Stimulated activated CD8-positive, alpha-beta memory T cell treated with anti-CD3 and anti-CD28 coated beads, Interleukin-7, amount 100 ng/mL, for 4 hours (primary cell): ENCODE measurements at regions not wholly inside any gene's neighbourhood (a gene's known extent, or its start where the extent isn't known, plus 50 kb on each side); places are given as distances from the start of the nearest gene placed in this dataset.

Source experiments
- DNase-seq, 2 donors: peaks; one replicate each; pipeline ENCODE4 v3.0.0-alpha.2; 2020; ENCODE audit warnings: low read depth in 2 of 2

DNA sequence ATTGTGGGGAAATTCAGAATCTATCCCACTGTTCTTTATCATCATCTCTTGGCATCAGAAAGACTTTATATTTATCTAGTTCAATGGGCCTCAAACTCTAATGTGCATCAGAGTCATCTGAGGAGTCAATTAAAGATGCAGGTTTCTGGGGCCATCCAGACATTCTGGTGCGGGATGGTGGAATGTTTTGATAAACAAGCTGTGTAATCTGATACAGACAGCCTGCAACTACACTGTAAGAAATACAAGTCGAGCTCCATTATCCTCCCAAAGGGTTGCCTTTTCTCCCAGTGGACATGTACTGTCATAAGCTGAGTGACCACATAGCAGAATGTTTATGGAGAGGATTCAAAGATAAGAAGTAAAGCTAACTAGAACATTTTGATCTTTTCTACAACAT, 515.3 kb upstream of the DCC start:
- no peak for DNase-seq

GRCh38 chr18:51833850-51834249, 506.1 kb upstream of the DCC start:
- DNase-seq = no peak

- DNase-seq = no peak
These were observed 491.3 kb upstream of the DCC start for GRCh38 chr18:51848702-51849101.

GRCh38 chr18:51852681-51853080, 487.3 kb upstream of the DCC start:
- DNase-seq = no peak

DNA sequence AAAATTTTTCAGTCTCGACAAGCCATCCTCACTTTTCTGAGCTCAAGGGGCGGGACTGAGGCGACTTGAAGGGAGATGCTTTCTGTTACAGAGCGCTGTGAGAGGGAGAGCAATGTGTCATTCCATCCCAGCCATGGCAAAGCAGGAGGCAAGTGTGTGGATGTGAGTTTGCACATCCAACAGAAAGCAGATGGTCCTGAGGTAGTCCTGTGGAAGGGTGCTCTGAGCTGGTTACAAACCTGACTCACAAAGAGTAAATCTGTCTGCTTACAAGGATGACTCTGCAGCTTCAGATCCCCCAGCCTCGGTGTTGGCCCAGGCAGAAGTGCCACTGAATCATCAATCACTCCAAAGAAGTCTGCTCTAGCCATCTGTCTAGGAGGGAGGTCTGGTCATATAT, 482.0 kb upstream of the DCC start:
- DNase-seq = no peak

GRCh38 chr18:51861046-51861445, 479.0 kb upstream of the DCC start:
- no peak for DNase-seq

- no peak for DNase-seq
These were observed 477.8 kb upstream of the DCC start for GRCh38 chr18:51862051-51862715.

GRCh38 chr18:51864219-51864965, 475.6 kb upstream of the DCC start:
- no peak for DNase-seq

GRCh38 chr18:51865538-51865937, 474.5 kb upstream of the DCC start:
- DNase-seq = no peak

DNA sequence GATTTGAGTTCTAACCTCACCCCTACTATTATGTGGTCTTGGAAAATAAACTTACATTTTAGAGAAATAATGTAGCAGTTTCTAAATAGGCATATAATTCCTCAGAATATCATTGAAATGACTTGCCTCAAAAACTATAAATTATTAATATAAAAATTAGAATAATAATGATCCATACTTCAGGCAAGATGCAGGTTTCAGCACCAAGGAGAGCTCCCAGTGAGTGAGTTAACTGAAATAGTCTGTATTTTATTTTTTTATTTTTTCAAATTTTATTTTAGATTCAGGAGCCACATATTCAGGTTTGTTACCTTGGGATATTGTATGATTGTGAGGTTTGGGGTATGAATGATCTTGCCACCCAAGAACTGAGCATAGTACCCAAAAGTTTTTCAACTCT, 472.2 kb upstream of the DCC start:
- DNase-seq = no peak

- DNase-seq = no peak
These were observed 461.3 kb upstream of the DCC start for GRCh38 chr18:51878724-51879123.

DNA sequence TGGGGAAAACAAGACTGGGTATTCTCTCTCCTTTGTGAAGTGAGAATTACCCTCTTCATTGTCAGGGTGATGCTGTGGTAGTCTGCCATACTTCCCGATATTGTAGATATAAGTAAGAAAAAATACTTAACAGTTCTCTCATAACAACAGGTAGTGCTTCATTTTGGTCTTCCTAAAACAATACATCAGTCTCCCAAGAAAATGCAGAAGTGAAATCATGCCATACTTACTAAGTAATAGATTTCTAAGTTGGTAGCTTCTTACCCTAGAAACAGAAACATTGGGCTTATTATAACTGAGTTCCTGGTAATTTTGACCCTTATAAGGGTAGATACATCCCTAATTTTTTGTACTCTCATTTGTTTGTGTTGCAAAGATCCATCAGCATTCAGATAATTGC, 460.7 kb upstream of the DCC start:
- no peak for DNase-seq

DNA sequence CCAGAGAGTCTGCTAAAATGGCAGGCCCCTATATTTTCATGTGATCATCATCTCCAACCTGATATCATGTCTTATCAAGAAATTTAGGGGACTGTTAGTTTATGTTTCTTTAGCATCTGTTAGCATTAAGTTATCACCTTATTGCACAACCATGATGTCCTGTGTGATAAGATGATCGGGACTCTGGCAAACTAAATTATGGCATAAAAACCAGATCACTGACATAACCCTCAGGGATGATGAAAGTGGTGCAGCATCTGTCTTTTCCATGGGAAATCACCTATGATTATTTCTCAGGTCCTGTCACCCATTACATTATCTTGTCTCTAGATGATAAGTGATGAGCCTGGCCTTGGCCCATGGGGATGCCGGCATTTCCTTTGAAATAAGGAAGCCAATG, 458.6 kb upstream of the DCC start:
- DNase-seq = no peak

- DNase-seq = no peak
These were observed 456.0 kb upstream of the DCC start for GRCh38 chr18:51884039-51884438.

- no peak for DNase-seq
These were observed 449.2 kb upstream of the DCC start for GRCh38 chr18:51890762-51891161.

GRCh38 chr18:51891876-51892275, 448.1 kb upstream of the DCC start:
- DNase-seq = no peak

DNA sequence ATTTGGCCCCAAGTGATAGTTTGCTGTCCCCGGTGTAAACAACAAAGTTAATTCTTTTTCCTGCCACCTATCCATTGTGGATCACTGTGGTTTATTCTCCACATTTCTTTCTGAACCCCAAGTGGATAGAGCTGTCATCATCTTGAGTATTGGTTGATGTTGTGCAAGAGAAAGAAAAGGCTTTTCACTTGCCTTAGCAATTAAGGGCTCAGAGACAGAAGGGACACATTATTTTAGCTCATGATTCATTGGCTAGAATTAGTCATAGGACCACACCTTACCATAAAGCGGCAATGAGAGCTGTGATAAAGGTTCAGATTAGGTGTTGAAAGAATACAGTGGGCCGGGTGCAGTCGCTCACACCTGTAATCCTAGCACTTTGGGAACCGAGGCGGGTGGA, 442.1 kb upstream of the DCC start:
- no peak for DNase-seq

DNA sequence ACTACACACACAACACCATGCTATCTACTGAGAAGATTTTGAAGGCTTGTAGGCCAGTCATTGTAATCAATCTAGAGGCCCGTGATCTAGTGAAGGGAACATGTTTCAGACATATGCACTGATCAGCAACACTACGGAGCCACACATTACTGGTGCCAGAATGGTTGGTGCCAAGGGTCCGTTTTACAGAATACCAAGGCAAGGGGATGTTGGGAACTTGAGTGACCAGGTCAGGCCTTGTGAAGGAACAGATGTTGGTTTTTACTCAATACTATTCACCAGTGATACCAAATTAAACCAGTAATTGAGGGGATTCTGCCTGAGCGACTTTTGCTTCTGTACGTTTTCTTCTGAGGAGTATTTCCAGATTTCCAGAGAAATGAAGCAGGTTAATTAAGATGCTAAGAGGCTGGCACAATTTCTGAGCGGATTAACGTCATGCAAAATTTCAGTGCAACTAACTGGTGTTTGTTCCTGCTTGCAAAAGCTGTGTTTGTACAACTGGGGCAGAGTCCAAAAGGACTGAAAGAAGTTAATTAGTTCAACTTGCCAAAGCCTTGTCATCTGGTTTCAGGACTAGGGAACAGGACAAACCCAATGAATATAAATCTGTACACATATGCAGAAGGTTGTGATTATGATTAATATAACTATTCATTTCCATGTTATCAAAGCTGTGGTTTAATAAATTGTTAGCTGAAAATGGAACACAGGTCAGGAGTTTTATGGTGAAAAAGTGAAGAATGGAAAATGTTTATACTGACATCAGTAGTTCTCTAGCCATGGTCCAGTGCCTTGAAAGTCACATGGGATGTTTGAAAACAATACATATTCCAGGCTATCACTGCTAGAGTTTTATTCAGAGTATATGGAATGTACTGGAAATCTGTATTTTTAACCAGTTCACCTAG, 432.1 kb upstream of the DCC start:
- DNase-seq = no peak

DNA sequence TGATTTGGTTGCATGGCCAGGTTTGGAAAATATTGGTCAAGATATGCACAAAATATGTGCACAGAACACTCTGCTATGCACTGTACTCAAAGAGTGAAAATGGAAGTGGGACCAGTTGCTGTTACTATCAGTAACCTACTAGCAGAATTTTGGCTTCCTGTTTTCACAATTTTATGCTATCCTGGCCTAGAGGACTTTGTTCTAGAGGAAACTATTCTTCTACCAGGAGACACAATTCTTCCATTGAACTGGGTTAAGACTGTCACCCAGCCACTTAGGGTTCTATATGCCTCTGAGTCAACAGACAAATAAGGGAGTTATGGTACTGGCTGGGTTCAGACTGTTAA, 431.4 kb upstream of the DCC start:
- no peak for DNase-seq

DNA sequence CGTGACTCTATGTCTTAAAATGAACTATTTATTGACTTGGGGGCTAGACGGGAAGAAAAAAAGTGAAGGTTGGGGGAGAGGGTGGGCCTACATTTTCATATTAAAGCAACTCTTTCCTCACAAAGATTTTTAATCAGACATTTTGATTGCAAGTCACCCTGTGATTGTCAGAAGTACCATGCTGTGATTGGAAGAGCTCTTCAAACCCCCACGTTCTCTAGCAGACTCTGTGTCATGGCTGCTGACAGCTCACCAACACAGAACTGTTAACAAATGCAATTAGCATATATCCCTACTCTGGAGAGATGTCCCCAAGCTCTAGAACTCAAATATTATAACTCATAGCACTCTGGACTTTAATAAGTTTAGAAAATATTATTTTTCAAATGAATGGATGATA, 428.4 kb upstream of the DCC start:
- no peak for DNase-seq

GRCh38 chr18:51912381-51912780, 427.6 kb upstream of the DCC start:
- DNase-seq = no peak

DNA sequence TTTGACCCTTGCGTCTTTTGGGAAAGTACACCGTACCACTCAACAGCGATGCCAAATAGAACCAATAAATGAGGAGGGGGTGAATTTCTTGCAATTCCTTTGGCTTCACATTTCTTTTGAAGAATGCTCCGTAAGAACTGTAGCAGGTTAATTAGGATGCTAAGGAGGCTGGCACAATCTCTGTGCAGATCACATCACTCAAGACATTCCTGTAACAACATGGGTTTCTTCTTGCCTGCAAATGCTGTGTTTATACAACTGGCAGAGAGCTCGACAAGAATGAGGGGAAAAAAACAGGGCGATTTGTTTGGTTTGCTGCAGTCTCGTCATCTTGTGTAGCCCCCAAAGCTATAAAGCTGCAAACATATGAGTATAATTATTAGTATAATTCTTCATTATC, 424.8 kb upstream of the DCC start:
- no peak for DNase-seq

DNA sequence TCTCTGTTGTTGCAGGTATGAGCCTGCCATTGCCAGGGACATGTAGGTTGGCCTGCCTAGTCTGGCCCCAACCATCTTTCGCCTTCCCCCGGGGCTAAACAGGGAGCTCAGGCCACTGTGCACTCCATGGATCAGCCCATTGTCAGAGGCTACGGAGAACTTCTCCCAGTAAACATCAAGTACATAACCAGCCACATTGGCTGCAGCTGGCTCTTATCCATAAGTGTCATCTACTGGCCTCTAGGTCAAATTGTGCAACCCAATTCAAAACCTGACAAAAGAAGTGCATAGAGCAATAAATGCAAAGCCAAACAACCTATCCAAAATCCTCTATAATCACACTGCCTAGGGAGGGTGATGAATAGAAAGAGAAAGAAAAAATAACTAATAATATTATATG, 418.1 kb upstream of the DCC start:
- no peak for DNase-seq
